ENCODE measurements at regions not wholly inside any gene's neighbourhood (a gene's known extent, or its start where the extent isn't known, plus 50 kb on each side); places are given as distances from the start of the nearest gene placed in this dataset.

DNA sequence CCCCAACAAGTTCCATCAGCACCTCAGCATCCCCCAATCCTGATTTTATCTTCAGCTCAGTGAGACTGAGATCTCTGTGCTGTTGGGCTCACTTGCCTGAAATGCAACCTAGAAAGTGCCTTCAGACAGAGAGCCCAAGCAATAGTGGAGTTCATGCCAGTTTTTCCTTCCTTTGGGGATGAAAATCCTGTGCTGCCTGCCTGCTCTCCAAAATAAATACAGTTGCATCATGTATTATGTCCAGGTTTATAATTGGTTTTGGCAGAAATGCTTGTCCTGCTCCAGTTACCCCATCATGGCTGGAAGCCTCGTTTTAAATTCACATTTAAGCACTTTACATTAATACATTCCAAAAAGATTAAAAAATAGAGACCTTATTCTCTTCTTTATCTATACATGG is 1865.5 kb upstream of the TENM3 start:
- TF ChIP-seq, protein P1, sequence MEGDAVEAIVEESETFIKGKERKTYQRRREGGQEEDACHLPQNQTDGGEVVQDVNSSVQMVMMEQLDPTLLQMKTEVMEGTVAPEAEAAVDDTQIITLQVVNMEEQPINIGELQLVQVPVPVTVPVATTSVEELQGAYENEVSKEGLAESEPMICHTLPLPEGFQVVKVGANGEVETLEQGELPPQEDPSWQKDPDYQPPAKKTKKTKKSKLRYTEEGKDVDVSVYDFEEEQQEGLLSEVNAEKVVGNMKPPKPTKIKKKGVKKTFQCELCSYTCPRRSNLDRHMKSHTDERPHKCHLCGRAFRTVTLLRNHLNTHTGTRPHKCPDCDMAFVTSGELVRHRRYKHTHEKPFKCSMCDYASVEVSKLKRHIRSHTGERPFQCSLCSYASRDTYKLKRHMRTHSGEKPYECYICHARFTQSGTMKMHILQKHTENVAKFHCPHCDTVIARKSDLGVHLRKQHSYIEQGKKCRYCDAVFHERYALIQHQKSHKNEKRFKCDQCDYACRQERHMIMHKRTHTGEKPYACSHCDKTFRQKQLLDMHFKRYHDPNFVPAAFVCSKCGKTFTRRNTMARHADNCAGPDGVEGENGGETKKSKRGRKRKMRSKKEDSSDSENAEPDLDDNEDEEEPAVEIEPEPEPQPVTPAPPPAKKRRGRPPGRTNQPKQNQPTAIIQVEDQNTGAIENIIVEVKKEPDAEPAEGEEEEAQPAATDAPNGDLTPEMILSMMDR (conservative IDR thresholded peaks at IDR 0.05), result no peak
- TF ChIP-seq ZFX (IDR thresholded peaks at IDR 0.05), result no peak

Measured in C4-2B (cell line).